Activated CD4-positive, alpha-beta T cell treated with anti-CD3 and anti-CD28 coated beads, Interleukin-2, amount 50 U/mL, for 48 hours (primary cell): ENCODE measurements at regions not wholly inside any gene's neighbourhood (a gene's known extent, or its start where the extent isn't known, plus 50 kb on each side); places are given as distances from the start of the nearest gene placed in this dataset.

Source experiments
- DNase-seq, 2 experiments: peaks; one replicate each; pipeline ENCODE4 v3.0.0-alpha.2; 2020

DNA sequence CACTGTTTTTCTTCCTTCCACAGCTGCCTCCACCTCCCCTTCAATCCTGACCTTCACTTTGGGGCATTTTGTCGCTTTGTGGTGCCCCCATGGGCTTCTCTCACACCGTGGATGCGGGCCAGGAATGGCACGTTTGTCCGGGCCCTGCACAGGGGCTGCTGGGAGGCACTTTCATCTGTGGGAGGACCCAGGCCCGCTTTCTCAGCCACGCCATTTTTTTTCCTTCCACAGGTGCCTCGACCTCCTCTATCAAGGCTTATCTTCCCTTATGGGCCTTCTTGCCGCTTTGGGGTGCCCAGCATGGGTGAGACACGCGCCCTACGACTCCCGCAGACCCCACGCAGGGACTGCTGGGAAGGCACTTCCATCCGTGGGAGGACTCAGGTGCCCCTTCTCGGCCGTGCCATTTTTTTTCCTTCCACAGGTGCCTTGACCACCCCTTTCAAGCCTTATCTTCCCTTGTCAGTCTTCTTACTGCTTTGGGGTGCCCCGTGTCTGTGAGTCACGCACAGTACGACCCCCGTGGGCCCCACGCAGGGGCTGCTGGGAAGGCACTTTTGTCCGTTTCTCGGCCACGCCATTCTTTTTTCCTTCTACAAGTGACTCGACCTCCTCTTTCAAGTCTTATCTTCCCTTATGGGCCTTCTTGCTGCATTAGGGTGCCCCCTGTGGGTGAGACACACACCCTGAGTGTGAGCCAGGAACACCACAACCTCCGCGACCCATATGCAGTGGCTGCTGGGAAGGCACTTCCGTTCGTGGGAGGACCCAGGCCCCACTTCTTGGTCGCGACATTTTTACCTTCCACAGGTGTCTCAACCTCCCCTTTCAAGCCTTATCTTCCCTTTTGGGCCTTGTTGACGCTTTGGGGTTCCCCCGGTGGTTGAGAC is 270.7 kb downstream of the ALG10 start:
- peak in 1 of 2 experiments; percentile 3 for DNase-seq

DNA sequence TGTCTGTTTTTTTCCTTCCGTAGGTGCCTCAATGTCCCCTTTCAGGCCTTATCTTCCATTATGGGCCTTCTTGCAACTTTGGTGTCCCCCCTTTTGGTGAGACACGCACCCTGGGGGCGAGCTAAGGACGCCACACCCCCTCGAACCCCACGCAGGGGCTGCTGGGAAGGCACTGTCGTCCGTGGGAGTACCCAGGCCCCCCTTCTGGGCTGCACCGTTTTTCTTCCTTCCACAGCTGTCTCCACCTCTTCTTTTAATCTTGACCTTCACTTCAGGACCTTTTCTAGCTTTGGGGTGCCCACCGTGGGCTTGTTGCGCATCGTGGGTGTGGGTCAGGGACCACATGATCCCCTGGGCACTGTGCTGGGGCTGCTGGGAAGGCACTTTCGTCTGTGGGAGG is 271.8 kb downstream of the ALG10 start:
- no peak for DNase-seq

DNA sequence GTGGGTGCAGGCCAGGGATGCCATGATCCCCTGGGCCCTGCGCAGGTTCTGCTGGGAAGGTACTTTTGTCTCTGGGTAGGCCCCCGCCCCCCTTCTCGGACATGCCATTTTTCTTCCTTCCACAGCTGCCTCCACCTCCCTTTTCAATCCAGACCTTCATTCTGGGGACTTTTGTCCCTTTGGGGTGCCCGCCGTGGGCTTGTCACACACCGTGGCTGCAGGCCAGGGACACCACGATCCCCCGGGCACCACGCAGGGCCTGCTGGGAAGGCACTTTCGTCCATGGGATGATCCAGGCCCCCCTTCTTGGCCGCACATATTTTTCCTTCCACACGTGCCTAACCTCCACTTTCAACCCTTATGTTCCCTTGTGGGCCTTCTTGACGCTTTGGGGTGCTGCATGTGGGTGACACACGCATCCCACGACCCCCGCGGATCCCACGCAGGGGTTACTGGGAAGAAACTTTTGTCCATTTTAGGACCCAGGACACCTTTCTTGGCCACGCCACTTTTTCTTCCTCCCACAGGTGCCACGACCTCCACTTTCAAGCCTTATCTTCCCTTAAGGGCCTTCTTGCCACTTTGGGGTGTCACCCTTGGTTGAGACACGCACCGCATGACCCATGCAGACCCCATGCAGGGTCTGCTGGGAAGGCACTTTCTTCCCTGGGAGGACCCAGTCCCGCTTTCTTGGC is 272.5 kb downstream of the ALG10 start:
- no peak for DNase-seq

DNA sequence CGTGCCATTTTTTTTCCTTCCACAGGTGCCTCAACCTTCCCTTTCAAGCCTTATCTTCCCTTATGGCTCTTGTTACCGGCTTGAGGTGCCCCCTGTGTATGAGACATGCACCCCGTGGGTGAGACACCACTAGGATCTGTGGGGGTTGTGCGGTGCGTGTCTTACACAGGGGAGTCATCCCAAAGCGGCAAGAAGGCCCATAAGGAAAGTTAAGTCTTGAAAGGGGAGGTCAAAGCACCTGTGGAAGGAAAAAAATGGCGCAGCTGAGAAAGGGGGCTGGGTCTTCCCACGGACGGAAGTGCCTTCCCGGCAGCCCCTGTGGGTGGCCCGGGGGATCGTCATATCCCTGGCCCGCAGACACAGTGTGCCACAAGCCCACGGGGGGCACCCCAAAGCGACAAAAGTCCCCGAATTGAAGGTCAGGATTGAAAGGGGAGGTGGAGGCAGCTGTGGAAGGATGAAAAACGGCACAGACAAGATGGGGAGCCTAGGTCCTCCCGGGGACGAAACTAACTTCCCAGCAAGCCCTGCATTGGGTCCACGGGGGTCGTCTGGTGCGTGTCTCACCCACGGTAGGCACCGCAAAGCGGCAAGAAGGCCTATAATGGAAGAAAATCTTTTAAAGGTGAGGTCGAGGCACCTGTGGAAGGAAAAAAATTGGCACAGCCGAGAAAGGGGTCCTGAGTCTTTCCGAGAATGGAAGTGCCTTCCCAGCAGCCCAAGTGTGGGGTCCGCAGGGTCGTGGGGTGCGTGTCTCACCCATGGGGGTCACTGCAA is 273.3 kb downstream of the ALG10 start:
- DNase-seq, result no peak

DNA sequence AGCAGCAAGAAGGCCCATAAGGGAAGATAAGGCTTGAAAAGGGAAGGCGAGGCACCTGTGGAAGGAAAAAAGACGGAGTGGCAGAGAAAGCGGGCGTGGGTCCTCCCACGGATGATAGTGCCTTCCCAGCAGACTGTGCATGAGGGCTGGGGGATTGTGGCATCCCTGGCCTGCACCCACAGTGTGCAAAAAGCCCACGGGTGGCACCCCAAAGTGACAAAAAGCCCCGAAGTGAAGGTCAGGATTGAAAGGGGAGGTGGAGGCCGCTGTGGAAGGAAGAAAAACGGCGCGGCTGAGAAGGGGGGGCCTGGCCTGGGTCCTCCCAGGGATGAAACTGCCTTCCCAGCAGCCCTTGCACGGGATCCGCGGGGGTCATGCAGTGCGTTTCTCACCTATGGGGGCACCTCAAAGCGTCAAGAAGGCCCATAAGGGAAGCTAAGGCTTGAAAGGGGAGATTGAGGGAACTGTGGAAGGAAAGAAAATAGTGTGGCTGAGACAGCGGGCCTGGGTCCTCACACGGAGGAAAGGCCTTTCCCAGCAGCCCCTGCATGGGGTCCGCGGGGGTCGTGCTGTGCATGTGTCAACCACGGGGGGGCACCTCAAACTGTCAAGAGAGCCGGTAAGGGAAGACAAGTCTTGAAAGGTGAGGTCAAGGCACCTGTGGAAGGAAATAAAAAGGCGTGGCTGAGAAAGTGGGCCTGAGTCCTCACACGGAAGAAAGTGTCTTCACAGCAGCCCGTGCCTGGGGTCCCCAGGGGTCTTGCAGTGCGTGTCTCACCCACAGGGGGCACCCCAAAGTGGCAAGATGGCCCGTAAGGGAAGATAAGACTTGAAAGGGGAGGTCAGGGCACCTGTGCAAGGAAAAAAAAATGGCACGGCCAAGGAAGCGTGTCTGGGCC is 274.1 kb downstream of the ALG10 start:
- no peak for DNase-seq

DNA sequence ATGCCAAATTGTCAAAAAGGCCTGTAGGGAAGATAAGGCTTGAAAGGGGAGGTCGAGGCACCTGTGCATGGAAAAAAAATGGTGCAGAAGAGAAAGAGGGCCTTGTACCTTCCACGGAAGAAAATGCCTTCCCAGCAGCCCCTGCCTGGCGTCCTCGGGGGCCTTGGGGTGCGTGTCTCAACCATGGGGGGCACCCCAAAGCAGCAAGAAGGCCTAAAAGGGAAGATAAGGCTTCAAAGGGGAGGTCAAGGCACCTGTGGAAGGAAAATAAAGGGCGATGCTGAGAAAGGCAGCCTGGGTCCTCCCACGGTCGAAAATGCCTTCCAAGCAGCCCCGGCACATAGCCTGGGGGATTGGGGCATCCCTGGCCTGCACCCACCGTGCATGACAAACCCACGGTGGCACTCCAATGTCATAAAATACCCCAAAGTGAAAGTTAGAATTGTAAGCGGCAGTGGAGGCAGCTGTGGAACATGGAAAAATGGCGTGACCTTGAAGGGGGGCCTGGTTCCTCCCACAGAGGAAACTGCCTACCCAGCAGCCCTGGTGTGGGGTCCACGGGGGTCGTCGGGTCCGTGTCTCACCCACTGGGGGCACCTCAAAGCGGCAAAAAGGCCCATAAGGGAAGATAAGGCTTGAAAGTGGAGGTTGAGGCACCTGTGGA is 275.0 kb downstream of the ALG10 start:
- DNase-seq, result no peak

DNA sequence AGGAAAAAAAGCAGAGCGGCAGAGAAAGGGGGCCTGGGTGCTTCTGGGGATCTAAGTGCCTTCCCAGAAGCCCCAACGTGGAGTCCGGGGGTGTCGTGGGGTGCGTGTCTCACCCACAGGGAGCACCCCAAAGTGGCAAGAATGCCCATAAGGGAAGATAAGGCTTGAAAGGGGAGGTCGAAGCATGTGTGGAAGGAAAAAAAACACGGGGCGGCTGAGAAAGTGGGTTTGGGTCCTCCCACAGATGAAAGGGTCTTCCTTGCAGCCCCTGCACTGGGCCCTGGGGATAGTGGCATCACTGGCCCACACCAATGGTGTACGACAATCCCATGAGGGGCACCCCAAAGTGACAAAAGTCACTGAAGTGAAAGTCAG is 275.5 kb downstream of the ALG10 start:
- no peak for DNase-seq

DNA sequence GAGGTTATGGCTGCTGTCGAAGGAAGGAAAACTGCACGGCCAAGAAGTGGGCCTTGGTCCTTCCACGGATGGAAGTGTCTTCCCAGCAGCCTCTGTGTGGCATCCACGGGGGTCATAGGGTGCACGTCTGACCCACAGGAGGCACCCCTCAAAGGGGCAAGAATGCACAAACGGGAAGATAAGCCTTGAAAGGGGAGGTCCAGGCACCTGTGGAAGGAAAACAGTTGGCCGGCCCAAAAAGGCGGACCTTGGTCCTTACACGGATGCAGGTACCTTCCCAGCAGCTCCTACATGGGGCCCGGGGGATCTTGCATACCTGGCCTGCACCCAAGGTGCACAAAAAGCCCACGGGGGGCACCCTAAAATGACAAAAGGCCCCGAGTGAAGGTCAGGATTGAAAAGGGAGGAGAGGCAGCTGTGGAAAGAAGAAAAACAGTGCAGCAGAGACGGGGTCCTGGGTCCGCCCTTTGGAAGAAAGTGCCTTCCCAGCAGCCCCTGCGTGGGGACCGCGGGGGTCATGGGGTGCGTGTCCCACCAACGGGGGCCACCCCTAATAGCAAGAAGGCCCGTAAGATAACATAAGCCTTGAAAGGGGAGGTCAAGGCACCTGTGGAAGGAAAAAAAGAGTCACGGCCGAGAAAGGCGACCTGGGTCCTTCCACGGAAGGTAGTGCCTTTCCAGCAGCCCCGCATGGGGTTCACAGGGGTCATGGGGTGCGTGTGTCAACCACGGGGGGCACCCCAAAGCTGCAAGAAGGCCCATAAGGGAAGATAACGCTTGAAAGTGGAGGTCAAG is 276.1 kb downstream of the ALG10 start:
- DNase-seq, result no peak

DNA sequence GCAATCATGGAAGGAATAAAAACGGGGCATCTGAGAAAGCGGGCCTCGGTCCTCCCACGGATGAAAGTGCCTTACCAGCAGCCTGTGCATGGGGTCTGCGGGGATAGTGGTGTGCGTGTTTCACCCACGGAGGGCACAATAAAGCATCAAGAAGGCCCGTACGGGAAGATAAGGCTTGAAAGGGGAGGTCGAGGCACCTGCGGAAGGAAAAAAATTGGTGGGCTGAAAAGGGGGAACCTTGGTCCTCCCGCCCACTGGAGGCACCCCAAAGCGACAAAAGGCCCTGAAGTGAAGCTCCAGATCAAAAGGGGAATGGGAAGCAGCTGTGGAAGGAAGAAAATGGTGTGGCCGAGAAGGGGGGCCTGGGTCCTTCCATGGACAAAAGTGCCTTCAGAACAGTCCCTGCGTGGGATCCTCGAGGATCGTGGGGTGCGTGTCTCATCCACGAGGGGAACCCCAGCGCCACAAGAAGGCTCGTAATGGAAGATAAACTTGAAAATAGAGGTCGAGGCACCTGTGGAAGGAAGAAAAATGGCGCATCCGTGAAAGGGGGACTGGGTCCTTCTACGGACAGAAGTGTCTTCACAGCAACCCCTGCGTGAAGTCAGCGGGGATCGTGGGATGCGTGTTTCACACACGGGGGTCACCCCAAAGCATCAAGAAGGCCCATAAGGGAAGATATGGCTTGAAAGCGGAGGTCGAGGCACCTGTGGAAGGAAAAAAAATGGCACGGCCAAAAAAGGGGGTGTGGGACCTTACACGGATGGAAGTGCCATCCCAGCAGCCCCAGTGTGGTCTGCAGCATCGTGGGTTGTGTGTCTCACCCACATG is 276.9 kb downstream of the ALG10 start:
- no peak for DNase-seq

DNA sequence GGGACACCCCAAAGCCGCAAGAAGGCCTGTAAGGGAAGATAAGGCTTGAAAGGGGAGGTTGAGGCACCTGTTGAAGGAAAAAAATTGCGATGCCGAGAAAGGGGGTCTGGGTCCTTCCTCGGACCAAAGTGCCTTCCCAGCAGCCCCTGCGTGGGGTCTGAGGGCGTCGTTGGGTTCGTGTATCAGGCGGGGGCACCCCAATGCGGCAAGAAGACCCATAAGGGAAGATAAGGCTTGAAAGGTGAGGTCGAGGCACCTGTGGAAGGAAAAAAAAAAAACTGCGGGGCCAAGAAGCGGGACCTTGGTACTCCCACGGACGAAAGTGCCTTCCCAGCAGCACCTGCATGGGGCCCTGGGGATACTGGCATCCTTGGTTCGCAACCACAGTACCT is 277.5 kb downstream of the ALG10 start:
- DNase-seq, result no peak

DNA sequence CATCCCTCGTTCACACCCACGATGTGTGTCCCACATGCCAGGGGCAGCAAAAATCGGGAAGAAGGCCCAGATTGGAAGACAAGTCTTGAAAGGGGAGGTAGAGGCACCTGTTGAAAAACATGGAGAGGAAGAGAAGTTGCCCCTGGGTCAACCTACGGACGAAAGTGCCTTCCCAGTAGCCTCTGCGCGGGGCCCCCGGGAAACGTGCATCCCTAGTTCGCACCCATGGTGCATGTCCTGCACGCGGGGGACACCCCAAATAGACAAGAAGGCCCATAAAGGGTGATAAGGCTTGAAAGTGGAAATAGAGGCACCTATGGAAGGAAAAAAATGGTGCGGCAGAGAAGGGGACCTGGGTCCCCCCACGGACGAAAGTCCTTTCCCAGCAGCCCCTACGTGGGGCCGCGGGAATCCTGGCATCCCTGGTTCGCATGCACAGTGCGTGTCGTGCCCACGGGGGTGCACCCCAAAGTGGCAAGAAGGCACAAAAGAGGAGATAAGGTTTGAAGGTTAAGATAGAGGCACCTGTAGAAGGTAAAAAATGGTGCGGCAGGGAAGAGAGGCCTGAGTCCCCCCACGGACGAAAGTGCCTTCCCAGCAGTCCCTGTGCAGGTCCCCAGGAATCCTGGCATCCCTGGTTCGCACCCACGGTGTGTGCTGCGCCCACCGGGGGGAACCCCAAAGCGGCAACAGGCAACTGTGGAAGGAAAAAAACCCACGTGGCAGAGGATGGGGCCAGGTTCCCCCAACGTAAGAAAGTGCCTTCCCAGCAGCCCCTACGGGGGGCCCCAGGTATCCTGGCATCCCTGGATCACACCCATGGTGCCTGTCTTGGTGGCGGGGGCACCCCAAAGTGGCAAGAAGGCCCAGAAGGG is 278.3 kb downstream of the ALG10 start:
- no peak for DNase-seq

DNA sequence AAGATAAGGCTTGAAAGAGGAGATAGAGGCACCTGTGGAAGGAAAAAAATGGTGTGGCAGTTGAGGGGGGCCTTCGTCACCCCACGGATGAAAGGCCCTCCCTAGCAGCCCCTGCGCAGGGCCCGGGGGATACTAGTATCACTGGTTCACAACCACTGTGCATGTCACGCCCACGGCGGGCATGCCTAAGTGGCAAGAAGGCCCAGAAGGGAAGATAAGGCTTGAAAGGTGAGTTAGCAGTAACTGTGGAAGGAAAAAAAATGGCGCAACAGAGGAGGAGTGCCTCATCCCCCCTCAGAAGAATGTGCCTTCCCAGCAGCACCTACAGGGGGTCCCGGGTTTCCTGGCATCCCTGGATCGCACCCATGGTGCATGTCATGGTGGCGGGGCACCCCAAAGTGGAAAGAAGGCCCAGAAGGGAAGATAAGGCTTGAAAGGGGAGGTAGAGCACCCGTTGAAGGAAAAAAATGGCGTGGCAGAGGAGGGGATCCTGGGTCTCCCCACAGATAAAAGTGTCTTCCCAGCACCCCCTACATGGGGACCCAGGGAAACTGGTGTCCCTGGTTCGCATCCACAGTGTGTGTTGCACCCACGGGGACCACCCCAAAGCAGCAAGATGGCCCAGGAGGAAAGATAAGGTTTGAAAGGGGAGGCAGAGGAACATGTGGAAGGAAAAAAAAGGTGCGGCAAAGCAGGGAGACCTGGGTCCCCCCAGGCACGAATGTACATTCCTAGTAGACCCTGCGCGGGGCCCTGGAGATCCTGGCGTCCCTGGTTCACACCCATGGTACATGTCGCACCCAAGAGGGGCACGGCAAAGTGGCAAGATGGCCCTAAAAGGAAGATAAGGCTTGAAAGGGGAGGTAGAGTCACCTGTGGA is 279.2 kb downstream of the ALG10 start:
- DNase-seq, result no peak

DNA sequence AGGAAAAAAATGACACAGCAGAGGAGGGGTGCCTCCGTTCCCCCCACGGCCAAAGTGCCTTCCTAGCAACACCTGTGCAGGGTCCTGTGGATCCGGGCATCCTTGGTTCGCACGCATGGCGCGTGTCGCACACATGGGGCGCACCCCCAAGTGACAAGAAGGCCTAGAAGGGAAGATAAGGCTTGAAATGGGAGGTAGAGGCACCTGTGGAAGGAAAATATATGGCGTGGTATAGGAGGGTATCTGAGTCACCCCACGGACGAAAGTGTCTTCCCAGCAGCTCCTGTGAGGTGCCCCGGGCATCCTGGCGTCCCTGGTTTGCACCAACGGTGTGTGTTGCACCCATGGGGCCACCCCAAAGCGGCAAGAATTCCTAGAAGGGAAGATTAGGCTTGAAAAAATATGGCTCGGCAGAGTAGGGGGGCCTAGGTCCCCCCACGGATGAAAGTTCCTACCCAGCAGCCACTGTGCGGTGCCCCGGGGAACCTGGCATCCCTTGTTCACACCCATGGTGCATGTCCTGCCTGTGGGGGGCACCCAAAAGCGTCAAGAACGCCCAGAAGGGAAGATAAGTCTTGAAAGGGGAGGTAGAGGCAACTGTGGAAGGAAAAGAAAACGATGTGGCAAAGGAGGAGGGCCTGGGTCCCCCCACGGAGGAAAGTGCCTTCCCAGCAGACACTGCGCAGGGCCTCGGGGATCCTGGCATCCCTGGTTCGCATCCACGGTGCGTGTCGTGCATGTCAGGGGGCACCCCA is 280.0 kb downstream of the ALG10 start:
- no peak for DNase-seq

DNA sequence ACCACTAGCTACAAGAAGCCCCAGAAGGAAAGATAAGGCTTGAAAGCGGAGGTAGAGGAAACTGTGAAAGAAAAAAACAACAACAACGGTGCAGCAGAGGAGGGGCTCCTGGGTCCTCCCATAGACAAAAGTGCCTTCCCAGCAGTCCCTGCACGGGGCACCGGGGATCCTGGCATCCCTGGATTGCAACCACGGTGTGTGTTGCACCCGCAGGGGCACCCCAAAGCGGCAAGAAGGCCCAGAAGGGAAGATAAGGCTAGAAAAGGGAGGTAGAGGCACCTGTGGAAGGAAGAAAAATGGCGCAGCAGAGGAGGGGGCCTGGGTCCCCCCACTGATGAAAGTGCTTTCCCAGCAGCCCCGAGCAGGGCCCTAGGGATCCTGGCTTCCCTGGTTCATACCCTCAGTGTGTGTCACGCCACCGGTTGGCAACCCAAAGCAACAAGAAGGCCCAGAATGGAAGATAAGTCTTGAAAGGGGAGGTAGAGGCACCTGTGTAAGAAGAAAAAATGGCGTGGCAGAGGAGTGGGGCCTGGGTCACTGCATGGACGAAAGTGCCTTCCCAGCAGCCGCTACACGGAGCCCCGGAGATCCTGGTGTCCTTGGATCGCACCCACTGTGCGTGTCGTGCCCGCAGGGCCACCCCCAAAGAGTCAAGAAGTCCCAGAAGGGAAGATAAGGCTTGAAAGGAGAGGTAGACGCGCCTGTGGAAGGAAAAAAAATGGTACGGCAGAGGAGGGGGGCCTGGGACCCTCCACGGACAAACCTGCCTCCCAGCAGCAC is 281.0 kb downstream of the ALG10 start:
- no peak for DNase-seq

DNA sequence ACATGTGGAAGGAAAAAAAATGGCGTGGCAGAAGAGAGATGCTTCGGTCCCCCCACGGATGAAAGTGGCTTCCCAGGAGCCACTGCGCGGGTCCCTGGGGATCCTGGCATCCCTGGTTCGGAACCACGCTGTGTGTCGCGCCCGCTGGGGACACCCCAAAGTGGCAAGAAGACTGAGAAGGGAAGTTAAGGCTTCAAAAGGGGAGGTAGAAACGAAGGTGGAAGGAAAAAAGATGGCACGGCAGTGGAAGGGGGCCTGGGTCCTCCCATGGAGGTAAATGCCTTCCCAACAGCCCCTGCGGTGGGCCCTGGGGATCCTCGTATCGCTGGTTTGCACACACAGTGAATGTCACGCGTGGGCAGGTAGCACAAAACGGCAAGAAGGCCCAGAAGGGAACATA is 281.7 kb downstream of the ALG10 start:
- no peak for DNase-seq

DNA sequence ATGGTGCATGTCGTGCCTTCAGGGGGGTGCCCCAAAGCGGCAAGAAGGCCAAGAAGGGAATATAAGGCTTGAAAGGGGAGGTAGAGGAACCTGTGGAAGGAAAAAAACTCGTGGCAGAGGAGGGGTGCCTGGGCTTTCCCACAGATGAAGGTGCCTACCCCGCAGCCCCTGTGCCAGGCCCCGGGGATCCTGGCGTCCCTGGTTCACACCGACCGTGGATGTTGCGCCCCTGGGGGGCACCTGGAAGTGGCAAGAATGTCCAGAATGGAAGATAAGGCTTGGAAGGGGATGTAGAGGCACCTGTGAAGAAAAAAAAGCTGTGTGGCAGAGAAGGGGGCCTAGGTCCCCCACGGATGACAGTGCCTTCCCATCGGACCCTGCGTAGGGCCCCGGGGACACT is 282.2 kb downstream of the ALG10 start:
- no peak for DNase-seq

DNA sequence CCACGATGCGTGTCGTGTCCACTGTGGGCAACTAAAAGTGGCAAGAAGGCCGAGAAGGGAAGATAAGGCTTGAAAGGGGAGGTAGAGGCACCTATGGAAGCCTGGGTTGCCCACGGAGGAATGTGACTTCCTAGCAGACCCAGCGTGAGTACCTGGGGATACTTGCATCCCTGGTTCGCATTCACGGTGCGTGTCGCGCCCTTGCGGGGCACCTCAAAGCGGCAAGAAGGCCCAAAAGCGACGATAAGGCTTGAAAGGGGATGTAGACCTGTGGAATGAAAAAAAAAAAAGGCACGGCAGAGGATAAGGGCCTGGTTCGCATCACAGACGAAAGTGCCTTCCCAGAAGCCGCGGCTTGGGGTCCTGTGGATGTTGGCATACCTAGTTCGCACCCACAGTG is 282.9 kb downstream of the ALG10 start:
- no peak for DNase-seq
